Epithelial cell of esophagus (primary cell): ENCODE measurements at regions not wholly inside any gene's neighbourhood (a gene's known extent, or its start where the extent isn't known, plus 50 kb on each side); places are given as distances from the start of the nearest gene placed in this dataset.

Experiments used
- DNase-seq: peaks from one replicate; pipeline ENCODE4 v3.0.0; 2010; ENCODE audit warnings: low read depth
- H3K4me3 ChIP-seq: 2 replicates; pipeline ENCODE4 v1.5.1; 2011; ENCODE audit warnings: mild to moderate bottlenecking, low read length, control low read depth
- TF ChIP-seq, protein P1 (sequence below): IDR thresholded peaks from 2 replicates; pipeline ENCODE4 v1.5.1; 2011; ENCODE audit warnings: low read depth, mild to moderate bottlenecking, low read length, control low read depth, inconsistent platforms; ENCODE audit not compliant: insufficient read depth; ENCODE audit errors: missing control alignments

DNA sequence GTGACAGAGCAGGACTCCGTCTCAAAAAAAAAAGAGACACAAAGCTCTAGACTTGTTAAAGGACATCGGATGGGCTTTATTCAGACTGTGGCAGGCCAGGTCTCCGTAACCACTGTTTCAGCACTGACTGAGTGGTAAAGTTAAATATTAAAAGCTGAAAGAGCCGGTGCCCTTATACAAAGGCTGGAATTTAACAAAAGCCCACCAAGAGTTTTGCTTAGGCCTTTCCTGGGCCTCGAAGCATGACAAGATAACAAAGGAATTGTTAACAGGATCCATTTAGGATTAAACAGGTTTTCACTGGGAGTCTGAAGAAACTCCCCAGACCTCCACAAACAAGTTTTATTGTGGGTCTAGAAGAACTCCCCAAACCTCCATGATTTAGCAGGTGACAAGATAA is 727.8 kb downstream of the TYW1 start:
- TF ChIP-seq, protein P1, sequence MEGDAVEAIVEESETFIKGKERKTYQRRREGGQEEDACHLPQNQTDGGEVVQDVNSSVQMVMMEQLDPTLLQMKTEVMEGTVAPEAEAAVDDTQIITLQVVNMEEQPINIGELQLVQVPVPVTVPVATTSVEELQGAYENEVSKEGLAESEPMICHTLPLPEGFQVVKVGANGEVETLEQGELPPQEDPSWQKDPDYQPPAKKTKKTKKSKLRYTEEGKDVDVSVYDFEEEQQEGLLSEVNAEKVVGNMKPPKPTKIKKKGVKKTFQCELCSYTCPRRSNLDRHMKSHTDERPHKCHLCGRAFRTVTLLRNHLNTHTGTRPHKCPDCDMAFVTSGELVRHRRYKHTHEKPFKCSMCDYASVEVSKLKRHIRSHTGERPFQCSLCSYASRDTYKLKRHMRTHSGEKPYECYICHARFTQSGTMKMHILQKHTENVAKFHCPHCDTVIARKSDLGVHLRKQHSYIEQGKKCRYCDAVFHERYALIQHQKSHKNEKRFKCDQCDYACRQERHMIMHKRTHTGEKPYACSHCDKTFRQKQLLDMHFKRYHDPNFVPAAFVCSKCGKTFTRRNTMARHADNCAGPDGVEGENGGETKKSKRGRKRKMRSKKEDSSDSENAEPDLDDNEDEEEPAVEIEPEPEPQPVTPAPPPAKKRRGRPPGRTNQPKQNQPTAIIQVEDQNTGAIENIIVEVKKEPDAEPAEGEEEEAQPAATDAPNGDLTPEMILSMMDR = no peak
- H3K4me3 ChIP-seq = no peak overlapping the region

DNA sequence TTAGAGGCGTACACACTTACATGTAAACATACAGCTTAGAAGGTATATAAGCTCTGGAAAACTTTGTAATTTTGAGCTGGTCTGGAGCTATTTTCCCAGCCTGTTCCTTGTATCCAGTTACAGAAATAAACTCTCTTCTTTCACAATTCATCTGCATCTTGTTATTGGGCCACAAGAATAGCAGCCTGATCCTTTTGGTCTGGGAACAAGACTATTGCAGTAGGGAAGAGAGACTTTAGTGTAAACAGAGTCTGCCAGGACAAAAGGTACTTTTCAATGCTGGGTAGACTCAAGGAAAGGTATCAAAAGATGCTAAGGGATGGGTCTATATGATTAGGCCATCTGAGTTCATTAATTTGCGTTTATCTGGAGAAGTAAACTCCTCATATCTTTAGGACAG is 728.3 kb downstream of the TYW1 start:
- DNase-seq = no peak
- H3K4me3 ChIP-seq = no peak overlapping the region
- TF ChIP-seq, protein P1 = no peak

More for the DNA sequence above, 727.8 kb downstream of the TYW1 start:
- DNase-seq = no peak

- TF ChIP-seq, protein P1 = no peak
- H3K4me3 ChIP-seq = no peak overlapping the region
- no peak for DNase-seq
These were observed 728.8 kb downstream of the TYW1 start for GRCh38 chr7:67725423-67725822.

- TF ChIP-seq, protein P1 = no peak
- H3K4me3 ChIP-seq = no peak overlapping the region
- DNase-seq = no peak
These were observed 733.1 kb downstream of the TYW1 start for GRCh38 chr7:67729771-67730170.

DNA sequence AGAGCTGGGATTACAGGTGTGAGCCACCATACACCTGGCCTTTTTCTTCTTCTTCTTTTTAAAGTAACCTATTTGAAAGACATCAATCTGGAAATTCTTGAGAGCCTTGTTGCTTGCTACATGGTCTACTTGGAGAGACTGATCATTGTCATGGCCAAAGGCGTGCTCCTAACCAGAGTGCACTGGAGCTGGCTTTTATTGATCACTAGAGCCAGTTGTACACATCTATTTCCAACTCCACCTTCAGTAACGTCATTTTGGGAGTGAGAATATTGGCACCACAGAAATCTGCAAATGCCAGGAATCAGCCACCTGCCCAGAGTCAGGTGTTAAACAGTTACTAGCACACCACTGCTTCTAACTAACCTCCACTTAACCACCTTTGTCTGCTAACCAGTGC is 735.1 kb downstream of the TYW1 start:
- TF ChIP-seq, protein P1 = no peak
- no peak overlapping the region for H3K4me3 ChIP-seq
- DNase-seq = no peak

GRCh38 chr7:67732898-67733297 is 736.3 kb downstream of the TYW1 start:
- DNase-seq = no peak
- no peak overlapping the region for H3K4me3 ChIP-seq
- TF ChIP-seq, protein P1 = no peak

DNA sequence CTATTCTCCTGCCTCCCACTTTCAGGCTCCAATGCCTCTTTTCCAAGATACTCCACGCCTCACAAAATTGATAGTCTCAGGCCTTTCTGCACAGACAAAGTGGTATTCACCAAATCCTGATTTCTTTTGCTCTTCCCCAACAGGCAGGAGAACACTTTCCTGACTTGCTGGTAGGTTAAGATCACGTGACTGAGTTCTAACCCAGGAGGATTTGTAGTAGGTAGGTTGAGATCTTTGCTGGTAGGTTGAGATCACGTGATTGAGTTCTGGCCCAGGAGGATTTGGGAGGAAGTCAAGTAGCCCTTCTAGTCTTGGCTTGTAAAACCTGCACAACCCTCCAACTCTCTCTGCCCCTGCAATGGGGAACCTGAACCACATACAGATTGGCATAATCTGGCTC is 741.5 kb downstream of the TYW1 start:
- no peak overlapping the region for H3K4me3 ChIP-seq
- DNase-seq = no peak
- TF ChIP-seq, protein P1 = no peak
